Endothelial cell of umbilical vein (primary cell): ENCODE measurements at regions not wholly inside any gene's neighbourhood (a gene's known extent, or its start where the extent isn't known, plus 50 kb on each side); places are given as distances from the start of the nearest gene placed in this dataset.

Source experiments
- BruUV-seq: library from RNA; stranded (reverse); fragments of 400-500 nt; replicated peaks from 2 replicates; lab custom pipeline; 2021; lab: Mats Ljungman, UMichigan
- CTCF ChIA-PET: fragments of 300-600, 350-600 bp; sonication (Branson Sonifier 250); formaldehyde crosslinking; loops from one replicate; lab custom pipeline; 2021; ENCODE audit warnings: antibody characterized with exemption, inconsistent platforms; lab: Charles Lee
- POLR2A ChIA-PET: fragments of 300-600, 350-600 bp; sonication (Branson Sonifier 250); formaldehyde crosslinking; loops from one replicate; lab custom pipeline; 2021; ENCODE audit warnings: antibody characterized with exemption, inconsistent platforms; lab: Charles Lee
- DNase-seq: peaks from one replicate; pipeline ENCODE4 v3.0.0-alpha.2; 2011; ENCODE audit warnings: low read depth, low spot score
- FAIRE-seq: peaks from 2 replicates; lab custom pipeline; 2011; peaks lifted over from hg19 to GRCh38; lab: Jason Lieb, UNC
- H2AFZ ChIP-seq: 2 replicates; pipeline ENCODE4 v1.6.0; 2012; ENCODE audit warnings: low read depth, low read length, control low read depth, inconsistent platforms
- H3K27ac ChIP-seq: 2 replicates; pipeline ENCODE4 v1.5.1; 2011; ENCODE audit warnings: low read depth, mild to moderate bottlenecking, control low read depth, low read length, moderate library complexity; ENCODE audit not compliant: insufficient read depth
- H3K27me3 ChIP-seq, 2 experiments: 2 replicates each; pipeline versions ENCODE4 v1.6.0 to v1.6.1; 2011; ENCODE audit warnings: low read length in 2 of 2, mixed read lengths in 1 of 2; ENCODE audit not compliant: control insufficient read depth in 2 of 2, insufficient read depth in 2 of 2
- H3K36me3 ChIP-seq, 2 experiments: 2 replicates in 1 of 2; 3 replicates in 1 of 2; pipeline ENCODE4 v1.5.1; 2011; ENCODE audit warnings: low read length in 2 of 2, mild to moderate bottlenecking in 1 of 2, moderate library complexity in 1 of 2; ENCODE audit not compliant: control insufficient read depth in 2 of 2, insufficient read depth in 2 of 2; ENCODE audit errors: extremely low read depth in 1 of 2
- H3K4me1 ChIP-seq: 3 replicates; pipeline ENCODE4 v1.5.1; 2011; ENCODE audit warnings: mild to moderate bottlenecking, low read length; ENCODE audit not compliant: control insufficient read depth, insufficient read depth; ENCODE audit errors: extremely low read depth
- H3K4me2 ChIP-seq: 2 replicates; pipeline ENCODE4 v1.6.1; 2011; ENCODE audit warnings: low read length, control low read depth, mixed read lengths; ENCODE audit not compliant: insufficient read depth
- H3K4me3 ChIP-seq, 3 experiments: fragments of 200-600 bp in 1 of 3; sonication (generic), shearing (Covaris generic) in 1 of 3; replicated peaks in 1 of 3; 2 replicates each; pipeline ENCODE4 v1.5.1; 2011 to 2016; ENCODE audit warnings: control low read depth in 3 of 3, low read length in 3 of 3, mild to moderate bottlenecking in 2 of 3, inconsistent platforms in 1 of 3, low read depth in 1 of 3, moderate library complexity in 1 of 3; ENCODE audit not compliant: insufficient read depth in 1 of 3
- H3K79me2 ChIP-seq: 2 replicates; pipeline ENCODE4 v1.6.0; 2012; ENCODE audit warnings: low read length, inconsistent platforms; ENCODE audit not compliant: control insufficient read depth, insufficient read depth
- H3K9ac ChIP-seq: replicated peaks from 2 replicates; pipeline ENCODE3; 2011; ENCODE audit warnings: low read length, control low read depth; ENCODE audit not compliant: insufficient read depth; ENCODE audit errors: extremely low read depth
- H3K9me1 ChIP-seq: replicated peaks from 3 replicates; pipeline ENCODE4 v1.6.0; 2011; ENCODE audit warnings: mild to moderate bottlenecking, low read length; ENCODE audit not compliant: control insufficient read depth, insufficient read depth; ENCODE audit errors: extremely low read depth
- H3K9me3 ChIP-seq: replicated peaks from 2 replicates; pipeline ENCODE4 v1.5.1; 2012; ENCODE audit warnings: low read length, inconsistent platforms; ENCODE audit not compliant: control insufficient read depth, insufficient read depth
- H4K20me1 ChIP-seq: replicated peaks from 2 replicates; pipeline ENCODE3; 2011; ENCODE audit warnings: mild to moderate bottlenecking, low read length; ENCODE audit not compliant: control insufficient read depth, insufficient read depth; ENCODE audit errors: extremely low read depth
- CTCF ChIP-seq, 2 donors: IDR thresholded peaks; 1 replicate in 1 of 2; 2 replicates in 1 of 2; pipeline ENCODE4 v1.5.1; 2011; ENCODE audit warnings: low read length in 2 of 2, mild to moderate bottlenecking in 2 of 2, moderate library complexity in 2 of 2, control low read depth in 1 of 2, inconsistent platforms in 1 of 2, low read depth in 1 of 2; ENCODE audit not compliant: insufficient read depth in 1 of 2; ENCODE audit errors: extremely low read depth in 1 of 2
- GATA2 ChIP-seq: IDR thresholded peaks from 2 replicates; pipeline ENCODE4 v1.7.0; 2011; ENCODE audit warnings: low read depth, mild to moderate bottlenecking, moderate library complexity, mixed read lengths, low read length; ENCODE audit not compliant: insufficient read length, insufficient read depth
- JUN ChIP-seq: IDR thresholded peaks from 2 replicates; pipeline ENCODE4 v1.6.1; 2011; ENCODE audit warnings: borderline replicate concordance, low read depth; ENCODE audit not compliant: insufficient read length, insufficient read depth
- MAX ChIP-seq: IDR thresholded peaks from 2 replicates; pipeline ENCODE4 v1.6.1; 2011; ENCODE audit not compliant: insufficient read depth, insufficient read length
- POLR2A ChIP-seq: IDR thresholded peaks from 2 replicates; pipeline ENCODE4 v1.6.1; 2012; ENCODE audit warnings: low read depth, mild to moderate bottlenecking, control low read depth, low read length
- dilution Hi-C: fragments of 300-500 bp; cut with MboI; formaldehyde crosslinking; loops from one replicate; pipeline ENCODE4 v1.15.0; 2019; ENCODE audit warnings: low sequenced_read_pairs; ENCODE audit not compliant: extremely low pct_ligation_motif_present
- intact Hi-C: fragments of 100-400 bp; cut with micrococcal nuclease; formaldehyde crosslinking; loops from one replicate; pipeline ENCODE4 v1.10.0; 2022

GRCh38 chr7:34343667-34344066 is 314.4 kb upstream of the NPSR1 start:
- Histone ChIP-seq H3K4me3 (no peak overlapping the region), H3K9me3 (no peaks in the 10 kb centered on the region), H3K79me2 (no peaks in the 10 kb centered on the region), H3K27me3 (no peaks in the 10 kb centered on the region), H2AFZ (no peak overlapping the region), H3K4me2 (no peak overlapping the region), H3K27ac (no peak overlapping the region), H4K20me1 (no peaks in the 10 kb centered on the region), H3K9me1 (no peaks in the 10 kb centered on the region), H3K36me3 (no peaks in the 10 kb centered on the region), H3K4me1 (no peaks in the 10 kb centered on the region), H3K9ac (no peak overlapping the region)
- no peak for FAIRE-seq
- dilution Hi-C loops, result no loop called here
- ChIA-PET CTCF (no interaction called here), POLR2A (no interaction called here)
- no peak for TF ChIP-seq MAX
- intact Hi-C loops, result no loop called here
- DNase-seq, result no peak
- BruUV-seq, result no TSS peak

- Histone ChIP-seq H3K27ac (no peak overlapping the region), H3K4me1 (no peaks in the 10 kb centered on the region), H4K20me1 (no peaks in the 10 kb centered on the region), H3K4me3 (no peak overlapping the region), H3K79me2 (no peaks in the 10 kb centered on the region), H3K9me1 (no peaks in the 10 kb centered on the region), H3K4me2 (no peak overlapping the region), H2AFZ (no peak overlapping the region), H3K9me3 (no peaks in the 10 kb centered on the region), H3K9ac (no peak overlapping the region), H3K27me3 (no peaks in the 10 kb centered on the region), H3K36me3 (no peaks in the 10 kb centered on the region)
- ChIA-PET CTCF (no interaction called here), POLR2A (no interaction called here)
- dilution Hi-C loops, result no loop called here
- FAIRE-seq, result no peak
- TF ChIP-seq JUN (no peak), GATA2 (no peak), MAX (no peak), POLR2A (no peak), CTCF (IDR thresholded peaks at IDR 0.05; ENCODE audit: extremely low read depth in 1 of 2, insufficient read depth in 1 of 2, low read depth in 1 of 2, low read length in 2 of 2) (no peak)
- no TSS peak for BruUV-seq
- intact Hi-C loops, result no loop called here
- DNase-seq, result no peak
These were observed 304.0 kb upstream of the NPSR1 start for GRCh38 chr7:34354011-34354410.
